ENCODE measurements at regions not wholly inside any gene's neighbourhood (a gene's known extent, or its start where the extent isn't known, plus 50 kb on each side); places are given as distances from the start of the nearest gene placed in this dataset.
"Not testable (repeated sequence)": the region's sequence is repeated elsewhere in the genome, so short reads cannot be mapped to it uniquely, and the experiment has no call there.

- TF ChIP-seq RERE (CRISPR knock-in tag; IDR thresholded peaks at IDR 0.05; ENCODE audit: low read depth) (no peak), KDM5B (CRISPR knock-in tag; IDR thresholded peaks at IDR 0.05; ENCODE audit: borderline replicate concordance) (no peak), ZZZ3 (CRISPR knock-in tag; IDR thresholded peaks at IDR 0.05; ENCODE audit: borderline replicate concordance) (no peak), ZSCAN31 (CRISPR knock-in tag; IDR thresholded peaks at IDR 0.05; ENCODE audit: low read depth) (no peak), HDAC6 (IDR thresholded peaks at IDR 0.05; ENCODE audit: low read depth, low read length) (no peak), THAP8 (CRISPR knock-in tag; IDR thresholded peaks at IDR 0.05; ENCODE audit: borderline replicate concordance) (no peak), ZNF784 (CRISPR knock-in tag; IDR thresholded peaks at IDR 0.05; ENCODE audit: borderline replicate concordance) (no peak), HIC2 (CRISPR knock-in tag; IDR thresholded peaks at IDR 0.05; ENCODE audit: low read depth) (no peak), ZNF800 (CRISPR knock-in tag; IDR thresholded peaks at IDR 0.05) (no peak), TCF7L2 (IDR thresholded peaks at IDR 0.05; ENCODE audit: low read depth, low read length) (no peak)
Observed at GRCh38 chr6:58073263-58073662, 755.8 kb downstream of the PRIM2 start (continued).

- H3K9ac ChIP-seq (ENCODE audit: insufficient read depth, low read depth, low read length); H3K4me1 ChIP-seq (ENCODE audit: insufficient read depth, low read length); H4K20me1 ChIP-seq (ENCODE audit: insufficient read depth, low read length); POLR2A ChIA-PET; DNase-seq (ENCODE audit: low spot score); H3K4me2 ChIP-seq (ENCODE audit: low read depth, low read length); in situ Hi-C loops (cut with HindIII; ENCODE audit: extremely low pct_ligation_motif_present, low pct_unique_long_range_greater_than_20kb); FAIRE-seq; H3K79me2 ChIP-seq (ENCODE audit: insufficient read depth, low read length); H3K9me3 ChIP-seq (ENCODE audit: low read length); ATAC-seq; H3K36me3 ChIP-seq (replicated peaks in 1 of 2; ENCODE audit: control insufficient read depth in 1 of 2, insufficient read depth in 2 of 2, low read length in 2 of 2); BruUV-seq (replicated peaks); H3K27me3 ChIP-seq (ENCODE audit: control insufficient read depth in 1 of 2, insufficient read depth in 2 of 2, low read length in 2 of 2); CTCF ChIA-PET (ENCODE audit: low intra/inter-chr PET ratio, low total read pairs); intact Hi-C loops (cut with micrococcal nuclease; ENCODE audit: unreplicated experiment); H3K27ac ChIP-seq (ENCODE audit: extremely low read length, insufficient read depth, low read length); H3K4me3 ChIP-seq (replicated peaks in 1 of 3; ENCODE audit: insufficient read depth in 1 of 3, low read depth in 2 of 3, low read length in 3 of 3); H2AFZ ChIP-seq (ENCODE audit: low read length): not testable (repeated sequence)
- 4% methylated on average over 2 of the region's 2 CpGs for WGBS (ENCODE audit: low lambda C conversion rate)
Observed at GRCh38 chr6:58090067-58090466, 772.6 kb downstream of the PRIM2 start.

All from HepG2 (cell line).